ENCODE measurements at regions not wholly inside any gene's neighbourhood (a gene's known extent, or its start where the extent isn't known, plus 50 kb on each side); places are given as distances from the start of the nearest gene placed in this dataset.

DNA sequence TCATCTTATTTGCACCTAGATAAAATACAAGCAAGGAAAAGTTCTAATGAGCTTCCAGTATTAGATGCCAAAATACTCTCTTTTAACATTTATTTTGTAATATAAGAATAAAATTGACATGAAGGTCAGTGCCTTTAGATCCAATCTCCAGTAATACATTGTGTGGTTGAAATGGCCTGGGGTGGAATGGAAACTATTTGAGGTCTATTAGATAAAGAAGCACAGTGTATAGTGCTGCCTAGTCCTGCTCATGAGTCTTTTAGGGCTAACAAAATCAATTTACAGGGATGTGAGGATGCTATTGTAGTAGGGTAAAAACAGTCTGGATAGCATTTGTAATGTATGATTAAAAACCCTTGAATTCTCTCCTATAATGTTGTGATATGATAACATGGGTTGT, 84.5 kb upstream of the ETV1 start:
- TF ChIP-seq EZH2phosphoT487 (IDR thresholded peaks at IDR 0.05; ENCODE audit: insufficient read depth, low read depth) (no peak), EZH2 (IDR thresholded peaks at IDR 0.05; ENCODE audit: insufficient read depth, poor library complexity, severe bottlenecking) (no peak)

Data from GM23248 (cell line).